Small intestine (tissue), 7 donors: ENCODE measurements at regions not wholly inside any gene's neighbourhood (a gene's known extent, or its start where the extent isn't known, plus 50 kb on each side); places are given as distances from the start of the nearest gene placed in this dataset.

Experiments used
- DNase-seq, 2 donors: peaks; one replicate each; pipeline versions ENCODE4 v3.0.0 to v3.0.0-alpha.2; 2013
- FAIRE-seq: peaks from 2 replicates; lab custom pipeline; 2012; peaks lifted over from hg19 to GRCh38; lab: Jason Lieb, UNC
- H3K27ac ChIP-seq, 3 donors: one replicate each; pipeline ENCODE4 v1.5.1; 2013; ENCODE audit warnings: low read length in 2 of 3, mild to moderate bottlenecking in 2 of 3, control low read depth in 1 of 3, inconsistent platforms in 1 of 3, low read depth in 1 of 3, moderate library complexity in 1 of 3
- H3K27me3 ChIP-seq, 3 donors: one replicate each; pipeline ENCODE4 v1.6.1; 2013; ENCODE audit warnings: low read length in 3 of 3, inconsistent platforms in 1 of 3; ENCODE audit not compliant: control insufficient read depth in 3 of 3, insufficient read depth in 3 of 3
- H3K36me3 ChIP-seq, 3 donors: one replicate each; pipeline ENCODE4 v1.6.1; 2013; ENCODE audit warnings: low read length in 3 of 3, inconsistent platforms in 1 of 3, low read depth in 1 of 3, mild to moderate bottlenecking in 1 of 3, moderate library complexity in 1 of 3; ENCODE audit not compliant: control insufficient read depth in 3 of 3, insufficient read depth in 2 of 3
- H3K4me1 ChIP-seq, 3 donors: one replicate each; pipeline ENCODE4 v1.6.1; 2013; ENCODE audit warnings: low read length in 2 of 3, inconsistent platforms in 1 of 3, low read depth in 1 of 3, mild to moderate bottlenecking in 1 of 3, moderate library complexity in 1 of 3; ENCODE audit not compliant: control insufficient read depth in 3 of 3, insufficient read depth in 2 of 3
- H3K4me3 ChIP-seq, 3 donors: one replicate each; pipeline ENCODE4 v1.5.1; 2013; ENCODE audit warnings: low read length in 3 of 3, control low read depth in 1 of 3, inconsistent platforms in 1 of 3, low read depth in 1 of 3, mild to moderate bottlenecking in 1 of 3, moderate library complexity in 1 of 3
- H3K9me3 ChIP-seq, 2 donors: one replicate each; pipeline ENCODE4 v1.6.1; 2013; ENCODE audit warnings: low read depth in 1 of 2, low read length in 1 of 2; ENCODE audit not compliant: control insufficient read depth in 2 of 2, insufficient read depth in 1 of 2
- WGBS, 3 donors: extraction: QIAGEN DNeasy Blood & Tissue Kit; methylation state at CpG; one replicate each; pipeline ENCODE4 v1.1.7; 2013; 5-methylcytosine and 5-hydroxymethylcytosine counted together
- donor health status: healthy with polysubstance abuse.
- donor health status: control.
- donor health status: control.
- donor health status: Bipolar disorder and iron deficiency.
- donor health status: healthy.

DNA sequence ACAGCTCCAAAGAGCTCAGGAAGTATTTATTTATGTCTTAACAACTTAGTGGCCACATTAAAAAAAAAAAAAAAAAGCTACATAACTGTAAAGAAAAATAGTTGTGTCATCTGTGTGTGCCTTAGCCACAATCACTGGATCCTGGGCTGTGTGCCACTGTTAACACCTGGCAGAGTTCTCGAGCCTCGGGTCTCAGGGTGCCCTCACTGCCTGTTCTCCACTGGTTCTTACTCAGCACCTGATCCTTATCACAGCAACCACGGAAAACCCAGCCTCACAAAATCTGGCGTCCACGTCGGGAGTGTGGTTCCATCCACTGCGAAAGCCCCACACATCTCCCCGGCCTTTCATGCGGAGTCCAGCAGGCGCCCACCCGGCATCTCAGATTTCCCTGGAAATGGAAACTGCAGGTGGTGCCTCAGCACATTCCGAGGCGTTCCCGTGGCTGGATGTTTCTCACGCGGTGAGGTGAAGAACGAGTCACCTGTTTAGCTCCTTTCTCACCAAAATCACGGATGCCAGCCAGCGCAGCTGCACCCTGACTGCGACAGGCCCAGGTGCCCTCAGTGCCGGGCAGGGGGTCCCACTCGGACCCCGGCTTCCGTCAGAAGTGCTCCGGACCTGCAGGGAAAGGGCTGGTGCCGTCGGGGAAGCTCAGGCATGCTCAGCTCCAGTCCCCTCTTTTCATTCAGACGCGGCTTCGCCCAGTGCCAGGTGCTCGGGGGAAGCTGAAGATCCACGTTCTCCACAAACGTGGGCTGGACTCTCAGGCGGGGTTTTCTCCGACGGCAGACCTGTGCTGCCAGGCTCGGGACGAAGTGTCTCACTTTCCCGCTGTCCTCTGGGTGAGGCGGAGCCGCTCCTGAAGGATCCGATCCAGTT lies 198.7 kb upstream of the SALL3 start:
- Histone ChIP-seq H3K27ac (no peak overlapping the region), H3K4me1 (no peaks in the 10 kb centered on the region), H3K27me3 (no peaks in the 10 kb centered on the region), H3K36me3 (no peaks in the 10 kb centered on the region), H3K4me3 (no peak overlapping the region), H3K9me3 (no peaks in the 10 kb centered on the region)
- 83 to 88% (median 84%) methylated on average over 42 of the region's 42 CpGs for WGBS, 3 donors
- no peak for DNase-seq
- no peak for FAIRE-seq

DNA sequence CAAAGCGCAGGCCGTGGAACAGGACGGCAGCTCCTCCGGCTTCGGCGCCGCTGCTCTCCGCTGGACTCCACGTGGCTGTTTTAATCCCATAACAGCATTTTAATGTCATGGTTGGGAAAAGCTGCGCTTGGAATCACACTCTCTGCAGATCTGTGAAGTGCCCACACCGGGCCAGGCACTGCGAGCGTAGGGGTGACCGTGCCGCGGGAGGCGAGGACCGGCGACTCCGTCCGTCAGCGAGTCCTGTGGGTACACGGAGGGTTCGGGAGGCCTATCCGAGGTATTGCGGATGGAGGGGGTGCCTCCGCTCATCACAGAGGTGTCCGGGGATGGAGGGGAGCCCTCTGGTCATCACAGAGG lies 198.0 kb upstream of the SALL3 start:
- Histone ChIP-seq H3K4me3 (no peak overlapping the region), H3K4me1 (no peaks in the 10 kb centered on the region), H3K36me3 (no peaks in the 10 kb centered on the region), H3K27ac (no peak overlapping the region), H3K9me3 (no peaks in the 10 kb centered on the region), H3K27me3 (no peaks in the 10 kb centered on the region)
- FAIRE-seq (no peak), DNase-seq (no peak)
- WGBS, 3 donors: 90 to 91% (median 91%) methylated on average over 28 of the region's 28 CpGs

GRCh38 chr18:78782951-78783563 lies 196.6 kb upstream of the SALL3 start:
- Histone ChIP-seq H3K27me3 (no peaks in the 10 kb centered on the region), H3K4me3 (no peak overlapping the region), H3K27ac (no peak overlapping the region), H3K36me3 (no peaks in the 10 kb centered on the region), H3K9me3 (no peaks in the 10 kb centered on the region), H3K4me1 (no peaks in the 10 kb centered on the region)
- no peak for DNase-seq
- 83 to 88% (median 84%) methylated on average over 20 to 21 of the region's 21 CpGs for WGBS, 3 donors
- FAIRE-seq: no peak

DNA sequence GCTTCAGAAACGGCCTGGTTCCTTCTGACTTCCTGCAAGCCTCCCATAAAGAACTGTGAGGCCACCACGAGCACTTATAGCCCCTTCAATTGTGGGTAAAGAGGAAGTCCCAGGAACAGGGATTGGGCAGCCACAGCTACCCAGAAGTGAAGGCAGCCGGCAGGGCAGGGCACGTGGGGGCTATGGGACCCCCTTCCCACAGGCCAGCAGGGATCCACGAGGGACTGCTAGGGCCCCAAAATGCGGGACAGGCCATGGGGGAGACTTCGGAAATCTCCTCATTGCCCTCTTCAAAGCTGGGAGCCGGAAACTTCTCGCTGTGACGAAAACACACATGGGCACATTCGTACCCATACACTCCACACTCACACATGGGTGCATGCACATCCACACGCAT lies 196.1 kb upstream of the SALL3 start:
- no peaks in the 10 kb centered on the region for H3K4me1 ChIP-seq
- H3K4me3 ChIP-seq: no peak overlapping the region
- DNase-seq (no peak), FAIRE-seq (no peak)
- H3K36me3 ChIP-seq: no peaks in the 10 kb centered on the region
- no peaks in the 10 kb centered on the region for H3K9me3 ChIP-seq
- 66 to 71% (median 70%) methylated on average over 12 of the region's 12 CpGs for WGBS, 3 donors
- H3K27me3 ChIP-seq: no peaks in the 10 kb centered on the region
- no peak overlapping the region for H3K27ac ChIP-seq

DNA sequence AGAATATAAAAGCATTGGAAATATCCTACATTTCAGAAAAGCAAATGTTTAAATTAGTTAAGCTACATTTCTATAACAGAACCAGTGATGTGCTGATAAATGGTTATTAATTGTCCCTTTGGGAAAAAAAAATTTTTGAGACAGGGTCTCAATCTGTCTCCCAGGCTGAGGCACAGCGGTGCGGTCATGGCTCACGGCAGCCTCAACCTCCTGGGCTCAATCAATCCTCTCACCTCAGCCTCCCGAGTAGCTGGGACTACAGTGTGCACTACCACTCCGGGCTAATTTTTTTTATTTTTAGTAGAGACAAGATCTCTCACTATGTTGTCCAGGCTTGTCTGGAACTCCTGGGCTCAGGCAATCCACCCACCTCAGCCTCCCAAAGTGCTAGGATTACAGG lies 194.8 kb upstream of the SALL3 start:
- Histone ChIP-seq H3K36me3 (no peaks in the 10 kb centered on the region), H3K9me3 (no peaks in the 10 kb centered on the region), H3K27ac (no peak overlapping the region), H3K4me3 (no peak overlapping the region), H3K4me1 (no peaks in the 10 kb centered on the region), H3K27me3 (no peaks in the 10 kb centered on the region)
- DNase-seq (no peak), FAIRE-seq (no peak)
- WGBS, 3 donors: 89 to 95% (median 90%) methylated on average over 5 of the region's 5 CpGs

DNA sequence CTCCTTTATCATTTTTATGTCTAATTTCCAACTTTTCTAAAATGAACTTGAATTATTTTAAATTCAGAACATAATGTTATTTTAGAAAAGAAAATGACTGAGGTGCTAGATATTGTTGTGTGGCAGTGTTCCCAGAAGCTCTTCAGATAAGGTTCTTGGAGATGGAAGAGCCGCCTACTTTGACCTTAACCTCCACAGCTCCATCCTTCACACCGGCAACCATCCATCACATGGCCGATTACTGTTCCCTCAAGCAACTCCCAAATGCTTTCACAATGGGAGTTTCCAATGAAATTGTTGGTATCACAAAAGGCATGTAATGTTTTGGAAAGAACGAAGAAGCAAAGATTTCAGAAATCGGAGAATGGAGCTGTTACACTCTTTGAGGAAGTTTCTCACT lies 193.9 kb upstream of the SALL3 start:
- no peaks in the 10 kb centered on the region for H3K9me3 ChIP-seq
- H3K4me1 ChIP-seq: no peaks in the 10 kb centered on the region
- FAIRE-seq (no peak), DNase-seq (no peak)
- H3K36me3 ChIP-seq: no peaks in the 10 kb centered on the region
- WGBS, 3 donors: 83 to 87% (median 84%) methylated on average over 5 of the region's 5 CpGs
- H3K4me3 ChIP-seq: no peak overlapping the region
- no peak overlapping the region for H3K27ac ChIP-seq
- H3K27me3 ChIP-seq: no peaks in the 10 kb centered on the region

- DNase-seq: no peak
- Histone ChIP-seq H3K9me3 (no peaks in the 10 kb centered on the region), H3K27ac (no peak overlapping the region), H3K36me3 (no peaks in the 10 kb centered on the region), H3K4me1 (no peaks in the 10 kb centered on the region), H3K27me3 (no peaks in the 10 kb centered on the region), H3K4me3 (no peak overlapping the region)
- FAIRE-seq: no peak
- WGBS, 3 donors: 85 to 89% (median 88%) methylated on average over 14 to 19 of the region's 20 CpGs
These were observed 192.8 kb upstream of the SALL3 start for GRCh38 chr18:78786776-78787175.

- WGBS, 3 donors: 63 to 69% (median 65%) methylated on average over 8 of the region's 8 CpGs
- FAIRE-seq (no peak), DNase-seq (no peak)
- Histone ChIP-seq H3K36me3 (no peaks in the 10 kb centered on the region), H3K4me3 (no peak overlapping the region), H3K9me3 (no peaks in the 10 kb centered on the region), H3K4me1 (no peaks in the 10 kb centered on the region), H3K27ac (no peak overlapping the region), H3K27me3 (no peaks in the 10 kb centered on the region)
These were observed 191.9 kb upstream of the SALL3 start for GRCh38 chr18:78787751-78788150.
